B cell (primary cell): ENCODE measurements at regions not wholly inside any gene's neighbourhood (a gene's known extent, or its start where the extent isn't known, plus 50 kb on each side); places are given as distances from the start of the nearest gene placed in this dataset.

Experiments used
- EZH2 ChIP-seq: IDR thresholded peaks from 2 replicates; pipeline ENCODE4 v1.6.1; 2012; ENCODE audit warnings: borderline replicate concordance, low read depth, mild to moderate bottlenecking, moderate library complexity, low read length; ENCODE audit not compliant: insufficient read depth, poor library complexity, severe bottlenecking
- TF ChIP-seq, protein P1 (sequence below): fragments of 200-600 bp; IDR thresholded peaks from one replicate; pipeline ENCODE4 v1.8.0; 2022; ENCODE audit warnings: antibody characterized with exemption, mild to moderate bottlenecking

DNA sequence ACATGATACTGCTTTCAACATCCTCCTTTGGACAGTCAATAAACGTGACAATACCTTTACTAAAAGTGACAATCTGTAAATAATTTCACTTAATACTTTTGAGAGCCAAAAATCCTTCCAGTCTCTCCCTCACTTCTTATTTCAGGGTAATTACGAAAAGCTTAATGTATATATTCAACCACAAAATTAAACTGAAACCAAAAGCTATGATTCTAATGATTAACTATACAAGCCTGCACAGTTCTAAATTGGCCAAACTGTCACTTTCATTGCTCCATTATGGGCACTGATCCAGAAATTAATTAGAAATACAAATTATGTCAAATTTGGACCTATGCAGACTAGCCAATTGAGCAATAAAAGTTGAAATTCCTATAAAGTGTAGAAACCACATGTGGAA is 696.5 kb upstream of the MIS18BP1 start:
- TF ChIP-seq, protein P1, sequence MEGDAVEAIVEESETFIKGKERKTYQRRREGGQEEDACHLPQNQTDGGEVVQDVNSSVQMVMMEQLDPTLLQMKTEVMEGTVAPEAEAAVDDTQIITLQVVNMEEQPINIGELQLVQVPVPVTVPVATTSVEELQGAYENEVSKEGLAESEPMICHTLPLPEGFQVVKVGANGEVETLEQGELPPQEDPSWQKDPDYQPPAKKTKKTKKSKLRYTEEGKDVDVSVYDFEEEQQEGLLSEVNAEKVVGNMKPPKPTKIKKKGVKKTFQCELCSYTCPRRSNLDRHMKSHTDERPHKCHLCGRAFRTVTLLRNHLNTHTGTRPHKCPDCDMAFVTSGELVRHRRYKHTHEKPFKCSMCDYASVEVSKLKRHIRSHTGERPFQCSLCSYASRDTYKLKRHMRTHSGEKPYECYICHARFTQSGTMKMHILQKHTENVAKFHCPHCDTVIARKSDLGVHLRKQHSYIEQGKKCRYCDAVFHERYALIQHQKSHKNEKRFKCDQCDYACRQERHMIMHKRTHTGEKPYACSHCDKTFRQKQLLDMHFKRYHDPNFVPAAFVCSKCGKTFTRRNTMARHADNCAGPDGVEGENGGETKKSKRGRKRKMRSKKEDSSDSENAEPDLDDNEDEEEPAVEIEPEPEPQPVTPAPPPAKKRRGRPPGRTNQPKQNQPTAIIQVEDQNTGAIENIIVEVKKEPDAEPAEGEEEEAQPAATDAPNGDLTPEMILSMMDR = no peak
- TF ChIP-seq EZH2 = no peak
